GM10266 (cell line): ENCODE measurements at regions not wholly inside any gene's neighbourhood (a gene's known extent, or its start where the extent isn't known, plus 50 kb on each side); places are given as distances from the start of the nearest gene placed in this dataset.

Source experiments
- DNase-seq: peaks from one replicate; pipeline ENCODE4 v3.0.0; 2012; ENCODE audit errors: extremely low spot score
- CTCF ChIP-seq: IDR thresholded peaks from 2 replicates; pipeline ENCODE4 v1.5.1; 2012; ENCODE audit warnings: mild to moderate bottlenecking, low read depth; ENCODE audit not compliant: control insufficient read depth, insufficient read depth; ENCODE audit errors: missing control alignments

DNA sequence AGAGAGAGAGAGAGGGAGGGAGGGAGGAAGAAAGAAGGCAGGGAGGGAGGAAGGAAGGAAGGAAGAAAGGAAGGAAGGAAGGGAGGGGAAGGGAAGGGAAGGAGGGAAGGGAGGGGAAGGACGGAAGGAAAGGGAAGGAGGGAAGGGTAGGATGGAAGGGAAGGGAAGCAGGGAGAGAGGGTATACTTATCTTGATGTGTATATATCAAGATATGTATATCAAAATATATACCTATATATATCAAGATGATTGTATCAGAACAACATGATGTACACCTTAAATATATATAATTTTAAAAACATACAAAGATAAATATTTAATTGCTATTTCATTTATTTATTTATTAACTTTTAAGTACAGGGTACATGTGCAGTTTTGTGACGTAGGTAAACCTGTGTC lies 96.8 kb upstream of the ADAMTS16 start:
- no peak for DNase-seq
- no peak for TF ChIP-seq CTCF

- DNase-seq: no peak
- no peak for TF ChIP-seq CTCF
These were observed 95.8 kb upstream of the ADAMTS16 start for GRCh38 chr5:5044247-5044840.

DNA sequence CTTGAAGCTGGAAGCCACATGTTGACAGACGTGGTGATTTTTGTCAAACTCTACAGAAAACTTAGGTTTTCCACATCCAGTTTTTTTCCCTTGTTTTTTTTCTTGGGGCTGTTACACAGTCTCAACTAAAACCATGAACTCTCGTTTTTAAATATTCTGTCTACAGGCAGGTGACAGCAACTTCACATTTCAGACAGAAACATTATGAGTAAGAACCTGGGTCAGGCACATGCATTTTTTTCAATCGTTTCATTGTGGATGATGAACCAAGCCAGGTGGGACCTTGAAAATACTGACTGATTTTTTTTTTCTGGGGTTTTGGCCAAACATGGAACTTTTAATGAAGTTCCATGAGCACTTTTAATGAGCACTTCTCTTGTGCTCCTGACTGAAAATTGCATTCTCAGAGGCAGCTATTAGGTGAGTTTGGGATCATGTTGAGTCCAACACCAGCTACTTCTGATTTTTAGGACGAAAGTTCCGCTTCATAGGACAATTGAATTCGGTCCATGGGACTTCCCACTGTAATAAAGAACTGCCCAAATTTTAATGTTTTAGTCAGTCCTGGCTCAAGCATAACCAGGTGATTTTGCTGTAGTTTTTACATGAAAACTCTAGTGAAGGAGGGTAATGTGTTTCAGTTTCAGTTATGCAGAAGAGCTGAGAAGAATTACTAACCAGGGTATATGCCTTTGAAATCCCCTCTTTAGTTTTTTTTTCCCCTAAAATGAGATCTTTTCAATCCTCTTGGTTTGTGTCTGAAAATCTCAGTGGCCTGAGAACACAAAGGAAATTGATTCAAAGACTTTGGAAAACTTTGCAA lies 93.2 kb upstream of the ADAMTS16 start:
- no peak for TF ChIP-seq CTCF
- peak; percentile 16 for DNase-seq

DNA sequence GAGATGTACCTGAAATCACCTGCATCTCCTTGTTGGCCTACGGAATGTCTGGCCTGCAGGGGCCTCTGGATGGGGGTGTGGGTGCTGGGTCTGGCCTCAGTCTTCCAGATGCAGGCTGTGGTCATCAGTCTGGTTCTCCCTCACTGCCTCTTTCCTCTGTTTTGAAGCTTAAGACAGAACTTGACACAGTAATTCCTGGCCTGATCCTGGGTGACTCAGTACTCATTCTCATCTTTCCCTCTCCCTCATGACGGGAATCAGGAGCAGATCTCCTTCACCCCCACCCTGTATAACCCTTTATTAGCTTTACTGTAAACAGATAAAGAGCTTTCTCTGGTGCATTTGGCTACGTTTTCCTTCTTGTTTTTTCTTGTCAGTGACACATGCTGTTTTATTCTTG lies 89.3 kb upstream of the ADAMTS16 start:
- TF ChIP-seq CTCF: no peak
- no peak for DNase-seq

- DNase-seq: no peak
These were observed 84.4 kb upstream of the ADAMTS16 start for GRCh38 chr5:5055712-5056111.

GRCh38 chr5:5061836-5062235 lies 78.3 kb upstream of the ADAMTS16 start:
- TF ChIP-seq CTCF: no peak
- DNase-seq: no peak

More at GRCh38 chr5:5055712-5056111, 84.4 kb upstream of the ADAMTS16 start:
- no peak for TF ChIP-seq CTCF
